Ovary (tissue), 7 donors: ENCODE measurements at regions not wholly inside any gene's neighbourhood (a gene's known extent, or its start where the extent isn't known, plus 50 kb on each side); places are given as distances from the start of the nearest gene placed in this dataset.

Experiments
- DNase-seq, 5 donors: peaks; one replicate each; pipeline ENCODE4 v3.0.0-alpha.2; 2019 to 2020
- H3K27ac ChIP-seq, 2 donors: fragments of 200-600 bp; one replicate each; pipeline versions ENCODE4 v1.5.1 to v1.8.0; 2019 to 2022
- H3K27me3 ChIP-seq: fragments of 200-600 bp; one replicate; pipeline ENCODE4 v1.8.0; 2022
- H3K36me3 ChIP-seq: fragments of 200-600 bp; sonication (generic); one replicate; pipeline ENCODE4 v1.5.1; 2019
- H3K4me1 ChIP-seq: one replicate; pipeline ENCODE4 v1.8.1; 2013; ENCODE audit warnings: mild to moderate bottlenecking, moderate library complexity; ENCODE audit not compliant: insufficient read depth
- H3K4me3 ChIP-seq: fragments of 200-600 bp; sonication (generic); one replicate; pipeline ENCODE4 v1.5.1; 2017
- H3K9me3 ChIP-seq, 2 donors: fragments of 200-600 bp in 1 of 2; sonication (generic) in 1 of 2; one replicate each; pipeline versions ENCODE4 v1.5.1 to v1.8.1; 2013 to 2019; ENCODE audit warnings: mild to moderate bottlenecking in 1 of 2, moderate library complexity in 1 of 2
- EP300 ChIP-seq: sonication (generic); formaldehyde crosslinking; IDR thresholded peaks from one replicate; pipeline ENCODE4 v1.6.1; 2017; ENCODE audit warnings: antibody characterized with exemption
- POLR2A ChIP-seq: fragments of 450-650 bp; IDR thresholded peaks from one replicate; pipeline ENCODE4 v1.6.1; 2017; ENCODE audit warnings: antibody characterized with exemption, mild to moderate bottlenecking, moderate library complexity
- WGBS, 3 donors: extraction: QIAGEN DNeasy Blood & Tissue Kit in 1 of 3; methylation state at CpG; one replicate each; pipeline versions ENCODE4 v1.1.5 to v1.1.7; 2013 to 2017; 5-methylcytosine and 5-hydroxymethylcytosine counted together
- intact Hi-C, 4 donors: fragments of 100-400 bp; cut with DNase I; formaldehyde crosslinking; loops; one replicate each; pipeline versions ENCODE4 v1.11.0 to v1.15.1; 2022 to 2023
- TF ChIP-seq, protein P1 (sequence below), 3 donors: fragments of 450-650 bp in 2 of 3; fragments of 200-600 bp in 1 of 3; IDR thresholded peaks; one replicate each; pipeline versions ENCODE4 v1.5.1 to v1.8.0; 2016 to 2022; ENCODE audit warnings: antibody characterized with exemption in 3 of 3, mild to moderate bottlenecking in 1 of 3
- donor health status: DM: no; HTN: no; CAD: no; lungs with moderate emphysema.
- donor health status: DM: no; HTN: no; CAD: no.
- donor health status: Bipolar disorder and iron deficiency.
- donor health status: DM: no; HTN: no; CAD: no.
- donor health status: DM: yes; HTN: yes; CAD: no.

DNA sequence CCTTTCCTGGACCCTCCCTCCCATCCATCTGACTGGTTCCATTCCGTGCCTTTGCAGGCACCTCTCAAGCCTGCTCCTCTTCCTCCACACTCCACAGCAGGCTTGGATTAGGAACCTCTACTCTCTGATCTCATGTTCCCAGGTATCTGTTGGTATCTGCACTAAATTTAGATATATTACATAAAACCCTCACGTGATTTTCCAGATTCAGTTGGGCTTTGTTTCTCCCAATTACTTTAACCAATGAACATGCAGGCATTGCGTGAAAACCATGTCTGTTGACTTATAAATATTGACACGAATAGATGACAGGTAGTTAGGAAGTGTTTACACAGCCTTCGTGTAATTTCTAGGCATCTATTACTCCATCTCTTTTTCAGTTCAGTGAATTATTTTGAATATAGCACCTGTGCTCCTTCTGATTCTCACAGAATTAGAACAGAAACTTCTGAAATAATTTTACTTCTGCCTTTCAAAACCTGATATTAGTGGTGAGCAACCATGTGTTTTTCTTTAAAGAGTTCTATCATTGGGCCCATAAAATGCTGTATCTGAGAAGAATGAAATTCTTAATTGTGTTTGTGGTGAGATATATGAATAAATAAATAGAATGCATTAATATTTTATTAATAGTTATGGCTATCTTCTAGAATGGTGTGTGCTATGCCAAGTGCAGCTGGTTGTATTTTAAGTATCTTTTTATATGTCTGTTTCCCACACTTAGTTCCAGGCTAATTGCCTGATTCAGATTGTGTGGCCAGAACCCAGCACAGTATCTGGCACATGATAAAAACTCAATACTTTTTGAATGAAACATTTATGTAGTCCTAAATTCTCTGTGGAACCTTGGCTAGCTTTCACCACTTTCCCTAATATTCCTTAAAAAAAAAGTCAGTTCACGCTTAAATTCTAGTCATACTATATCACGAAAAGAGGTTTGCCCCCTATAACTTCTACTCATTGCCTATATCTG lies 304.8 kb downstream of the QDPR start:
- no peak for DNase-seq
- WGBS, 3 donors = 72 to 88% (median 80%) methylated on average over 7 of the region's 7 CpGs

DNA sequence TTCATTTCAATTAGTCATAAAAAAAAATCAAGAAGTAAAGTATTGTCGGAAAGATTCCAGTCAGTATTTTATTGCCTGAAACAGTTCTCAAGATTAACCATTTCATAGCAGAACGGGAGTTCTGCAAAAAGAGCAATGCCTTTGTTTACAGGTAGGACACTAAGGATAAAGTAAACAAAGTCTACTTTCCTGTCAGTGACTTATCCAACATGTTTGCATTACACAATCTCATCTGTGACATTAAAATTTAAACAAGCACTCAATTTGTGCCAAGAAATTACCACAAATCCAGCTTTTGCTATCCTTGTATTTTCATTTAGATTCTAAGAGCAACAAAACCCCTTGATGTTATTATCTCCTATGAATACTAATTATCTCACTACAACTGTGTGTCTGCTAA lies 306.5 kb upstream of the LDB2 start:
- Histone ChIP-seq H3K27ac (no peak overlapping the region), H3K4me1 (no peaks in the 10 kb centered on the region), H3K9me3 (no peaks in the 10 kb centered on the region), H3K27me3 (no peaks in the 10 kb centered on the region), H3K4me3 (no peak overlapping the region), H3K36me3 (no peaks in the 10 kb centered on the region)
- DNase-seq = no peak
- 1 to 11% (median 6%) methylated on average over 2 of the region's 2 CpGs for WGBS, 3 donors
- intact Hi-C loops = no loop called here
- TF ChIP-seq EP300 = no peak
- TF ChIP-seq, protein P1, sequence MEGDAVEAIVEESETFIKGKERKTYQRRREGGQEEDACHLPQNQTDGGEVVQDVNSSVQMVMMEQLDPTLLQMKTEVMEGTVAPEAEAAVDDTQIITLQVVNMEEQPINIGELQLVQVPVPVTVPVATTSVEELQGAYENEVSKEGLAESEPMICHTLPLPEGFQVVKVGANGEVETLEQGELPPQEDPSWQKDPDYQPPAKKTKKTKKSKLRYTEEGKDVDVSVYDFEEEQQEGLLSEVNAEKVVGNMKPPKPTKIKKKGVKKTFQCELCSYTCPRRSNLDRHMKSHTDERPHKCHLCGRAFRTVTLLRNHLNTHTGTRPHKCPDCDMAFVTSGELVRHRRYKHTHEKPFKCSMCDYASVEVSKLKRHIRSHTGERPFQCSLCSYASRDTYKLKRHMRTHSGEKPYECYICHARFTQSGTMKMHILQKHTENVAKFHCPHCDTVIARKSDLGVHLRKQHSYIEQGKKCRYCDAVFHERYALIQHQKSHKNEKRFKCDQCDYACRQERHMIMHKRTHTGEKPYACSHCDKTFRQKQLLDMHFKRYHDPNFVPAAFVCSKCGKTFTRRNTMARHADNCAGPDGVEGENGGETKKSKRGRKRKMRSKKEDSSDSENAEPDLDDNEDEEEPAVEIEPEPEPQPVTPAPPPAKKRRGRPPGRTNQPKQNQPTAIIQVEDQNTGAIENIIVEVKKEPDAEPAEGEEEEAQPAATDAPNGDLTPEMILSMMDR (IDR thresholded peaks at IDR 0.05) = no peak
- no peak for TF ChIP-seq POLR2A

More for the DNA sequence above, 304.8 kb downstream of the QDPR start:
- Histone ChIP-seq H3K27me3 (no peaks in the 10 kb centered on the region), H3K9me3 (no peaks in the 10 kb centered on the region), H3K4me1 (no peaks in the 10 kb centered on the region), H3K4me3 (no peak overlapping the region), H3K27ac (no peak overlapping the region), H3K36me3 (no peaks in the 10 kb centered on the region)
- no peak for TF ChIP-seq POLR2A
- TF ChIP-seq, protein P1 (IDR thresholded peaks at IDR 0.05) = no peak
- TF ChIP-seq EP300 = no peak
- intact Hi-C loops = no loop called here

DNA sequence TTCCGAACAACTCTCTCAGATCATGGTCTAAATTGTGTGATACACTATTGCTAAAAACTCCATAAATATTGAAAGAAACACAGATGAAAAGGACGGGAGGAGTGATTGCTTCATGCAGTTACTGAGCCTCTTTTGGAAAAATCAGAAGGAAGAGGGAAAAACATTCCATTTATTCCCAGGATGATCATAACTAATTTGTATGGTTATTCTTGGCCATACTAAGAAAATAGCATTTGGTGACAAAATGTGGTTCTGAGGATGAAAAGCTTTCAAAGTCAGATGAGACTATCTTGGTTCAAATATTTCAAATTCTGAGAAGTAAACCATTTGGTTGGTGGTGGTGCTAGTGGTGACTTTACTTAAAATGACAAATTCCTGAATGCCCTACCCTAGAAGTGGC lies 305.4 kb upstream of the LDB2 start:
- H3K4me1 ChIP-seq = no peaks in the 10 kb centered on the region
- TF ChIP-seq POLR2A = no peak
- TF ChIP-seq, protein P1 (IDR thresholded peaks at IDR 0.05) = no peak
- no peak for TF ChIP-seq EP300
- H3K27me3 ChIP-seq = no peaks in the 10 kb centered on the region
- no peak overlapping the region for H3K4me3 ChIP-seq
- no peaks in the 10 kb centered on the region for H3K36me3 ChIP-seq
- DNase-seq = no peak
- H3K27ac ChIP-seq = no peak overlapping the region
- 47 to 70% (median 63%) methylated on average over 2 of the region's 2 CpGs for WGBS, 3 donors
- intact Hi-C loops = no loop called here
- H3K9me3 ChIP-seq = no peaks in the 10 kb centered on the region

DNA sequence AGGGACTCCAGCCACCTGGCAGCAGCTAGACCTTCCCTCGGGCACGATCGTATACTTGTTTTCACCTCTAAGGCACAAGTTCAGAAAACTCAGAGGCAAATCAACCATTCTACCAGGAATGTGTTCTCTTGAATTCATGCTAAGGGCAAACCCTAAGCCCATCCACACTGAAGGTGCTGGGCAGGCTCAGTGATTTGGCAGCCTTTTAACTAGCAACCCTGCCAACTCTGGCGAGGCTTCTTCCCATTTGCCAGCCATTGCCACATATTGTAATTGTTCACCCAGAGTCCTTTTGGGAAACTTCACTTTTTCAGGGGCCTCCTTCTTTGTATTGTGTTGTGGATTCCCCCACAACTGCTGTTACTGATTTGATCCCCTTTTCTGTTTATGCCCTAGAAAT lies 298.6 kb upstream of the LDB2 start:
- intact Hi-C loops = no loop called here
- no peaks in the 10 kb centered on the region for H3K27me3 ChIP-seq
- WGBS, 3 donors = 90 to 94% (median 93%) methylated on average over 4 of the region's 4 CpGs
- H3K9me3 ChIP-seq = no peaks in the 10 kb centered on the region
- TF ChIP-seq, protein P1 (IDR thresholded peaks at IDR 0.05) = no peak
- no peak for TF ChIP-seq POLR2A
- TF ChIP-seq EP300 = no peak
- DNase-seq = no peak
- H3K4me3 ChIP-seq = no peak overlapping the region
- H3K4me1 ChIP-seq = no peaks in the 10 kb centered on the region
- no peak overlapping the region for H3K27ac ChIP-seq
- no peaks in the 10 kb centered on the region for H3K36me3 ChIP-seq
